Activated naive CD4-positive, alpha-beta T cell treated with anti-CD3 and anti-CD28 coated beads for 36 hours (primary cell): ENCODE measurements at regions not wholly inside any gene's neighbourhood (a gene's known extent, or its start where the extent isn't known, plus 50 kb on each side); places are given as distances from the start of the nearest gene placed in this dataset.

ENCODE experiments used
- CTCF ChIA-PET: fragments of 350-600 bp; sonication (Branson Sonifier 250); formaldehyde crosslinking; loops from one replicate; lab custom pipeline; 2021; ENCODE audit warnings: antibody characterized with exemption; lab: Charles Lee
- DNase-seq: peaks from one replicate; pipeline ENCODE4 v3.0.0-alpha.2; 2020
- H3K27ac Mint-ChIP-seq: one replicate; pipeline ENCODE4 v1.8.0; 2021; ENCODE audit warnings: mild to moderate bottlenecking, mixed read lengths
- H3K27me3 Mint-ChIP-seq: one replicate; pipeline ENCODE4 v1.8.0; 2021; ENCODE audit warnings: low read depth, mixed read lengths
- H3K36me3 Mint-ChIP-seq: one replicate; pipeline ENCODE4 v1.8.0; 2021; ENCODE audit warnings: low read depth, mixed read lengths
- H3K4me1 Mint-ChIP-seq: one replicate; pipeline ENCODE4 v1.8.0; 2021; ENCODE audit warnings: low read depth, mixed read lengths
- H3K4me3 Mint-ChIP-seq: one replicate; pipeline ENCODE4 v1.8.0; 2021; ENCODE audit warnings: mild to moderate bottlenecking, moderate library complexity, mixed read lengths
- H3K9me3 Mint-ChIP-seq: one replicate; pipeline ENCODE4 v1.8.0; 2021; ENCODE audit warnings: mixed read lengths
- intact Hi-C: fragments of 100-400 bp; cut with micrococcal nuclease; formaldehyde crosslinking; loops from one replicate; pipeline ENCODE4 v1.15.1; 2023

GRCh38 chr11:104369761-104370160 lies 205.8 kb upstream of the PDGFD start:
- H3K4me1 Mint-ChIP-seq = no peaks in the 10 kb centered on the region
- H3K36me3 Mint-ChIP-seq = no peaks in the 10 kb centered on the region
- H3K27ac Mint-ChIP-seq = no peak overlapping the region
- CTCF ChIA-PET = no interaction called here
- no peak overlapping the region for H3K4me3 Mint-ChIP-seq
- no peaks in the 10 kb centered on the region for H3K9me3 Mint-ChIP-seq
- intact Hi-C loops = no loop called here
- peaks cover 2% of the 10 kb centered on the region for H3K27me3 Mint-ChIP-seq
- DNase-seq = no peak

GRCh38 chr11:104366321-104366734 lies 202.4 kb upstream of the PDGFD start:
- Mint-ChIP-seq H3K4me3 (no peak overlapping the region), H3K9me3 (no peaks in the 10 kb centered on the region), H3K4me1 (no peaks in the 10 kb centered on the region), H3K36me3 (no peaks in the 10 kb centered on the region), H3K27me3 (peaks cover 2% of the 10 kb centered on the region), H3K27ac (no peak overlapping the region)
- CTCF ChIA-PET = no interaction called here
- DNase-seq = no peak
- intact Hi-C loops = no loop called here

- Mint-ChIP-seq H3K27me3 (peaks cover 2% of the 10 kb centered on the region), H3K4me1 (no peaks in the 10 kb centered on the region), H3K4me3 (no peak overlapping the region), H3K36me3 (no peaks in the 10 kb centered on the region), H3K9me3 (no peaks in the 10 kb centered on the region), H3K27ac (no peak overlapping the region)
- intact Hi-C loops = no loop called here
- CTCF ChIA-PET = no interaction called here
- DNase-seq = no peak
Observed at GRCh38 chr11:104365676-104366075, 201.7 kb upstream of the PDGFD start.

- intact Hi-C loops = no loop called here
- CTCF ChIA-PET = no interaction called here
- H3K36me3 Mint-ChIP-seq = no peaks in the 10 kb centered on the region
Observed at GRCh38 chr11:104361975-104362374, 198.0 kb upstream of the PDGFD start.

GRCh38 chr11:104352036-104352435 lies 188.1 kb upstream of the PDGFD start:
- DNase-seq = no peak
- intact Hi-C loops = no loop called here
- no peak overlapping the region for H3K27ac Mint-ChIP-seq
- H3K4me1 Mint-ChIP-seq = no peaks in the 10 kb centered on the region
- CTCF ChIA-PET = no interaction called here
- peaks cover 10% of the 10 kb centered on the region for H3K9me3 Mint-ChIP-seq
- H3K36me3 Mint-ChIP-seq = no peaks in the 10 kb centered on the region
- H3K4me3 Mint-ChIP-seq = no peak overlapping the region
- H3K27me3 Mint-ChIP-seq = peaks cover 2% of the 10 kb centered on the region

More at GRCh38 chr11:104361975-104362374, 198.0 kb upstream of the PDGFD start:
- Mint-ChIP-seq H3K27me3 (peaks cover 2% of the 10 kb centered on the region), H3K4me1 (no peaks in the 10 kb centered on the region), H3K27ac (no peak overlapping the region), H3K4me3 (no peak overlapping the region), H3K9me3 (no peaks in the 10 kb centered on the region)
- no peak for DNase-seq

- intact Hi-C loops = no loop called here
- Mint-ChIP-seq H3K36me3 (no peaks in the 10 kb centered on the region), H3K4me3 (no peak overlapping the region), H3K27ac (no peak overlapping the region), H3K4me1 (no peaks in the 10 kb centered on the region), H3K27me3 (peaks cover 2% of the 10 kb centered on the region), H3K9me3 (no peaks in the 10 kb centered on the region)
- CTCF ChIA-PET = no interaction called here
- DNase-seq = no peak
Observed at GRCh38 chr11:104343578-104343977, 179.6 kb upstream of the PDGFD start.

GRCh38 chr11:104340590-104340989 lies 176.6 kb upstream of the PDGFD start:
- H3K27ac Mint-ChIP-seq = no peak overlapping the region

GRCh38 chr11:104339380-104339831 lies 175.5 kb upstream of the PDGFD start:
- Mint-ChIP-seq H3K4me3 (no peak overlapping the region), H3K27ac (no peak overlapping the region), H3K27me3 (no peaks in the 10 kb centered on the region), H3K36me3 (no peaks in the 10 kb centered on the region), H3K4me1 (no peaks in the 10 kb centered on the region), H3K9me3 (no peaks in the 10 kb centered on the region)
- DNase-seq = no peak
- intact Hi-C loops = no loop called here
- CTCF ChIA-PET = no interaction called here

More at GRCh38 chr11:104340590-104340989, 176.6 kb upstream of the PDGFD start:
- Mint-ChIP-seq H3K9me3 (no peaks in the 10 kb centered on the region), H3K4me1 (no peaks in the 10 kb centered on the region), H3K36me3 (no peaks in the 10 kb centered on the region), H3K4me3 (no peak overlapping the region), H3K27me3 (no peaks in the 10 kb centered on the region)
- no peak for DNase-seq
- intact Hi-C loops = no loop called here
- CTCF ChIA-PET = no interaction called here

GRCh38 chr11:104338186-104338585 lies 174.2 kb upstream of the PDGFD start:
- Mint-ChIP-seq H3K4me3 (no peak overlapping the region), H3K4me1 (no peaks in the 10 kb centered on the region), H3K27ac (no peak overlapping the region), H3K36me3 (no peaks in the 10 kb centered on the region), H3K27me3 (no peaks in the 10 kb centered on the region), H3K9me3 (no peaks in the 10 kb centered on the region)
- DNase-seq = no peak
- intact Hi-C loops = no loop called here
- CTCF ChIA-PET = no interaction called here

GRCh38 chr11:104337273-104337672 lies 173.3 kb upstream of the PDGFD start:
- intact Hi-C loops = no loop called here
- Mint-ChIP-seq H3K27ac (no peak overlapping the region), H3K36me3 (no peaks in the 10 kb centered on the region), H3K27me3 (no peaks in the 10 kb centered on the region), H3K4me3 (no peak overlapping the region), H3K4me1 (no peaks in the 10 kb centered on the region), H3K9me3 (no peaks in the 10 kb centered on the region)
- no peak for DNase-seq
- CTCF ChIA-PET = no interaction called here

GRCh38 chr11:104333977-104334376 lies 170.0 kb upstream of the PDGFD start:
- Mint-ChIP-seq H3K9me3 (no peaks in the 10 kb centered on the region), H3K4me1 (no peaks in the 10 kb centered on the region), H3K27ac (no peak overlapping the region), H3K4me3 (no peak overlapping the region), H3K36me3 (no peaks in the 10 kb centered on the region), H3K27me3 (no peaks in the 10 kb centered on the region)
- intact Hi-C loops = loop anchor here (5.0 kb wide), 1 partner anchor 652 kb away; no protein-coding TSS in a partner anchor
- peak; percentile 12 for DNase-seq
- CTCF ChIA-PET = interaction anchor here (0.7 kb wide), 1 partner anchor 136 kb away, joined by 3 read pairs; no protein-coding TSS in a partner anchor

- Mint-ChIP-seq H3K36me3 (no peaks in the 10 kb centered on the region), H3K27me3 (no peaks in the 10 kb centered on the region), H3K9me3 (no peaks in the 10 kb centered on the region), H3K27ac (no peak overlapping the region), H3K4me3 (no peak overlapping the region), H3K4me1 (no peaks in the 10 kb centered on the region)
- intact Hi-C loops = loop anchor here (5.0 kb wide), 1 partner anchor 650 kb away; no protein-coding TSS in a partner anchor
- DNase-seq = no peak
- CTCF ChIA-PET = interaction anchor here (1.2 kb wide), 1 partner anchor 29 kb away, joined by 3 read pairs; no protein-coding TSS in a partner anchor
Observed at GRCh38 chr11:104332110-104332509, 168.2 kb upstream of the PDGFD start.

GRCh38 chr11:104329078-104329665 lies 165.2 kb upstream of the PDGFD start:
- intact Hi-C loops = no loop called here
- CTCF ChIA-PET = no interaction called here

More at GRCh38 chr11:104329078-104329665, 165.2 kb upstream of the PDGFD start:
- DNase-seq = no peak
- H3K4me1 Mint-ChIP-seq = no peaks in the 10 kb centered on the region
- H3K27me3 Mint-ChIP-seq = no peaks in the 10 kb centered on the region
- peaks cover 1% of the 10 kb centered on the region for H3K9me3 Mint-ChIP-seq
- H3K4me3 Mint-ChIP-seq = no peak overlapping the region
- no peak overlapping the region for H3K27ac Mint-ChIP-seq
- no peaks in the 10 kb centered on the region for H3K36me3 Mint-ChIP-seq
